ENCODE measurements at regions not wholly inside any gene's neighbourhood (a gene's known extent, or its start where the extent isn't known, plus 50 kb on each side); places are given as distances from the start of the nearest gene placed in this dataset.

DNA sequence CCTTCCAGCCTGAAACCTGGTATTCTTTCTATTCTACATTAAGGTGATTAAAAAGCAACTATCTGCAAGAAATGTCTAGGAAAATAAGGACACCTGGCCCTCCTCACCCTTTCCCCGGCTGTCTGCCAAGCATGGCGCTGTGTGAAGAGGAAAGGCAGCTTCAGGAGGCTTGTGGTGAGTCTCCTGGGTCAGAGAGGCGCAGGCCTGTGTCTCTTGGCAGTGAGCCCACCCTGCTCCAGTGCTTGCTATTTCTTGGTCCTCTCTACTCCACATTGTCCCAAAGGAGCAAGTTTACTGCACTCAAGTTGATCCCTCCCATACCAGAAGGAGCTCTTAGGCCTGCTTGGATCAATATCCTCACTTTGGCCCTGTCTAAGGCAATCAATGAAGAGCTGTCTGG lies 520.7 kb upstream of the B3GAT1 start:
- TF ChIP-seq POLR2A (IDR thresholded peaks at IDR 0.05) = no peak
- TF ChIP-seq, protein P1, sequence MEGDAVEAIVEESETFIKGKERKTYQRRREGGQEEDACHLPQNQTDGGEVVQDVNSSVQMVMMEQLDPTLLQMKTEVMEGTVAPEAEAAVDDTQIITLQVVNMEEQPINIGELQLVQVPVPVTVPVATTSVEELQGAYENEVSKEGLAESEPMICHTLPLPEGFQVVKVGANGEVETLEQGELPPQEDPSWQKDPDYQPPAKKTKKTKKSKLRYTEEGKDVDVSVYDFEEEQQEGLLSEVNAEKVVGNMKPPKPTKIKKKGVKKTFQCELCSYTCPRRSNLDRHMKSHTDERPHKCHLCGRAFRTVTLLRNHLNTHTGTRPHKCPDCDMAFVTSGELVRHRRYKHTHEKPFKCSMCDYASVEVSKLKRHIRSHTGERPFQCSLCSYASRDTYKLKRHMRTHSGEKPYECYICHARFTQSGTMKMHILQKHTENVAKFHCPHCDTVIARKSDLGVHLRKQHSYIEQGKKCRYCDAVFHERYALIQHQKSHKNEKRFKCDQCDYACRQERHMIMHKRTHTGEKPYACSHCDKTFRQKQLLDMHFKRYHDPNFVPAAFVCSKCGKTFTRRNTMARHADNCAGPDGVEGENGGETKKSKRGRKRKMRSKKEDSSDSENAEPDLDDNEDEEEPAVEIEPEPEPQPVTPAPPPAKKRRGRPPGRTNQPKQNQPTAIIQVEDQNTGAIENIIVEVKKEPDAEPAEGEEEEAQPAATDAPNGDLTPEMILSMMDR (IDR thresholded peaks at IDR 0.05) = no peak
